Left ventricle myocardium inferior (tissue), 1 donor: ENCODE measurements at regions not wholly inside any gene's neighbourhood (a gene's known extent, or its start where the extent isn't known, plus 50 kb on each side); places are given as distances from the start of the nearest gene placed in this dataset.

Experiments used
- DNase-seq: peaks from one replicate; pipeline ENCODE4 v3.0.0-alpha.2; 2020
- H3K27ac ChIP-seq: fragments of 200-600 bp; replicated peaks from 2 replicates; pipeline ENCODE4 v1.8.0; 2021
- H3K27me3 ChIP-seq: fragments of 200-600 bp; 2 replicates; pipeline ENCODE4 v1.8.0; 2021; ENCODE audit warnings: low read depth
- H3K36me3 ChIP-seq: fragments of 200-600 bp; 2 replicates; pipeline ENCODE4 v1.8.0; 2021
- H3K4me1 ChIP-seq: fragments of 200-600 bp; 2 replicates; pipeline ENCODE4 v1.8.0; 2021
- H3K4me3 ChIP-seq: fragments of 200-600 bp; 2 replicates; pipeline ENCODE4 v1.8.0; 2021; ENCODE audit warnings: mild to moderate bottlenecking, moderate library complexity
- H3K9me3 ChIP-seq: fragments of 200-600 bp; replicated peaks from 2 replicates; pipeline ENCODE4 v1.8.0; 2021
- CTCF ChIP-seq: fragments of 200-600 bp; IDR thresholded peaks from 2 replicates; pipeline ENCODE4 v1.8.0; 2021; ENCODE audit warnings: antibody characterized with exemption, mild to moderate bottlenecking, borderline replicate concordance
- intact Hi-C: fragments of 100-400 bp; cut with micrococcal nuclease; formaldehyde crosslinking; loops from one replicate; pipeline ENCODE4 v1.11.0; 2022
- donor health status: DM: no; HTN: yes; CAD: no; lungs with severe emphysema.

- H3K4me1 ChIP-seq = peaks cover 17% of the 10 kb centered on the region
- H3K27me3 ChIP-seq = no peaks in the 10 kb centered on the region
- intact Hi-C loops = no loop called here
- H3K9me3 ChIP-seq = peaks cover 14% of the 10 kb centered on the region
- DNase-seq = no peak
- no peak for TF ChIP-seq CTCF
- H3K4me3 ChIP-seq = no peak overlapping the region
- no peaks in the 10 kb centered on the region for H3K36me3 ChIP-seq
- no peak overlapping the region for H3K27ac ChIP-seq
Measured at GRCh38 chr4:14844061-14844460, 158.2 kb upstream of the CPEB2 start.

- TF ChIP-seq CTCF = no peak
- no peaks in the 10 kb centered on the region for H3K36me3 ChIP-seq
- peaks cover 5% of the 10 kb centered on the region for H3K9me3 ChIP-seq
- no peak overlapping the region for H3K27ac ChIP-seq
- H3K4me1 ChIP-seq = no peaks in the 10 kb centered on the region
- no peaks in the 10 kb centered on the region for H3K27me3 ChIP-seq
- no peak for DNase-seq
- H3K4me3 ChIP-seq = no peak overlapping the region
- intact Hi-C loops = no loop called here
Measured at GRCh38 chr4:14848229-14848628, 154.1 kb upstream of the CPEB2 start.

DNA sequence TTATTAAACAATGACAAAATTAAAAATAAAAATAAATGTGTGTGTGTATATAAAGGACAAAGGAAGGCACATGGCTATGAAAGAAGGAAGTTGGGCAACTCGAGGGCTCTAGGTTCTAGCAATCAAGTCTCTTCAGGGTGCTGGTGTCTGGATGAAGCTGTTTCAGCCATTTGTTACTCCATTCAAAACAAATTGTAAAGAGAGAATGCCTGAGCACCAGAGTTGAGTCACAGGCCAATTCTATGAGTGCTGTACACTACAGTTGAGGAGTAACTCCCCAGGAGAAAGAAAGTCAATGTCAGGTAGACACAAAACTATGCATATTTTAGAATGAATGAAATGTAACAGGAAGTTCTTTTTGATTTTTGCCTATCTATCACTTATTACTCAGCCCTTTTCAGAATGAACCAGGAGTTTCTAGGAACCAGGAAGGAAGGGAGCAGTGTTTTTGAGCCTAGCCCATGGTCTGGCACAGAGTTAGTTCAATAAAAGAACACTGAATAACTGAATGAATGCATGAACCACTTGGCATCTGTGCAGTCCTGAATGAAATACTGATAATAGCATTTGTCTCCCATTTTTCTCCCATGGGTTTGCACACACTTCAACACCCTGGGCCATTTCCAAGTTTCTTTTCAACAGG is 151.7 kb upstream of the CPEB2 start:
- no peak overlapping the region for H3K27ac ChIP-seq
- H3K4me3 ChIP-seq = no peak overlapping the region
- intact Hi-C loops = no loop called here
- H3K27me3 ChIP-seq = no peaks in the 10 kb centered on the region
- H3K36me3 ChIP-seq = no peaks in the 10 kb centered on the region
- H3K4me1 ChIP-seq = no peaks in the 10 kb centered on the region
- DNase-seq = no peak
- no peak for TF ChIP-seq CTCF
- no peaks in the 10 kb centered on the region for H3K9me3 ChIP-seq

DNA sequence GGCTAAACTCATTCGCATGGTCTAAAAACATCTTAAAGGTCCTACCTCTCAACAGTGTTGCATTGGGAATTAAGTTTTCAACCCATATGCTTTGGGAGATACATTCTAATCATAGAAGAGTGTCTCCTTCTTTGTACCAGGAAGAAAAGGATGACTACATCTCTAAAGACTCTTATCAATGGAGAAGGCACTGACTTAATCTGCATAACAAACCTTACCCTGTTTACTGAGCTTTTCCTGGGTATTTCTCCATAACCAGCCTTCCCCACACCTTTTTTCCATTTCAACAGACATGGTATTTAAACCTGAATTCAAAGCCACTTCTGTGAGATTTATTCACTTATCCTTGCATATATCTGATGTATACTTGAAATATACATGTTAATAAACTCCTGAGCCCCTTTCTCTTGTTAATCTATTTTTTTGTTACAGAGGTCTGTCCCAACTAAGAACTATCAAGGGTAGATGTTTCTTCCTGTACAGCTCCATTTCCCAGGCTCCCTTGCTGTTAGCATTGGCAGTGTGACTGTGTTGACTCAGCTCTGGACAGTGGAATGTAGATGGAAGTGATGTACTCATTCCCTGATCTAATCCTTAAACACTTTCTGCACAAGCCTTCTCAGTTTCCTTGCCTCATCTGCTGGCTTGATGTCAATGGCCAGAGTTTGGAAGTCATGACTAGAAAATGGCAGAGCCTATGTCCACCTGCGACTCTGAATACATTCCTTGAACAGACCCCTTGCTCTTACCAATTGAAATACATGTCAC is 148.9 kb upstream of the CPEB2 start:
- intact Hi-C loops = no loop called here
- TF ChIP-seq CTCF = no peak
- Histone ChIP-seq H3K9me3 (no peaks in the 10 kb centered on the region), H3K4me3 (no peak overlapping the region), H3K27ac (no peak overlapping the region), H3K27me3 (no peaks in the 10 kb centered on the region), H3K36me3 (no peaks in the 10 kb centered on the region), H3K4me1 (no peaks in the 10 kb centered on the region)
- DNase-seq = no peak

- Histone ChIP-seq H3K9me3 (no peaks in the 10 kb centered on the region), H3K4me1 (no peaks in the 10 kb centered on the region), H3K27ac (no peak overlapping the region), H3K36me3 (no peaks in the 10 kb centered on the region), H3K4me3 (no peak overlapping the region), H3K27me3 (no peaks in the 10 kb centered on the region)
- intact Hi-C loops = no loop called here
- no peak for TF ChIP-seq CTCF
- no peak for DNase-seq
Measured at GRCh38 chr4:14855719-14856061, 146.6 kb upstream of the CPEB2 start.
